HFFc6 (cell line): ENCODE measurements at regions not wholly inside any gene's neighbourhood (a gene's known extent, or its start where the extent isn't known, plus 50 kb on each side); places are given as distances from the start of the nearest gene placed in this dataset.
A peak's percentile ranks its signal among the peaks of the same experiment; 100 is the strongest.

ENCODE experiments used
- DNase-seq: peaks from one replicate; pipeline ENCODE4 v3.0.0-alpha.2; 2018
- H3K27ac Mint-ChIP-seq: 2 replicates; pipeline ENCODE4 v1.8.0; 2020; ENCODE audit warnings: mild to moderate bottlenecking, mixed read lengths
- H3K27me3 Mint-ChIP-seq: 2 replicates; pipeline ENCODE4 v1.8.0; 2021; ENCODE audit warnings: mild to moderate bottlenecking, moderate library complexity, mixed read lengths; ENCODE audit not compliant: insufficient read depth
- H3K36me3 Mint-ChIP-seq: 2 replicates; pipeline ENCODE4 v1.8.0; 2021; ENCODE audit warnings: low read depth, mixed read lengths
- H3K4me1 Mint-ChIP-seq: 2 replicates; pipeline ENCODE4 v1.8.0; 2020; ENCODE audit warnings: low read depth, mixed read lengths
- H3K4me3 Mint-ChIP-seq: 2 replicates; pipeline ENCODE4 v1.8.0; 2020; ENCODE audit warnings: mild to moderate bottlenecking, moderate library complexity, mixed read lengths
- H3K9me3 Mint-ChIP-seq: 2 replicates; pipeline ENCODE4 v1.8.0; 2020; ENCODE audit warnings: mild to moderate bottlenecking, mixed read lengths
- CTCF ChIP-seq: fragments of 200-600 bp; sonication (generic); IDR thresholded peaks from 2 replicates; pipeline ENCODE4 v1.5.0; 2021; ENCODE audit warnings: antibody characterized with exemption, mild to moderate bottlenecking

DNA sequence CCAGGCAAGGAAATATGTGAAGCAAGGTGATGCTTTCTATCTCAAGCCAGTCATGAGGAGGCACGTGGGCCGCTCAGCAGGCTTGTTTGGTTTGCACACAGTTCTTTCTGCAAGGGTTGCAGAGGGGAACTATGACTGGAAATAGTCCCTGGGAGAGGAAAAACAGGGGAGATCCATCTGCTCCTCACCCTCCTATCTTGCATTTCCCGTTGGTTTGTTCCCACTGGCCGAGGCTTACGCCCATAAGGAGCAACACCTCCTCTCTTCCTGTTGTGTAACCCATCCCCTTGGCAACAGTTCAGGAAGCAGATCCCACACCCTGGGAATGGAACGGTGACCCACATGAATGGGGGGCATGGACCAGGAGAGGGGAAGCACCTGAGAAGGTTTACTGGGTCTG is 72.1 kb upstream of the MAGI1 start:
- DNase-seq = no peak
- H3K27ac Mint-ChIP-seq = no peak overlapping the region
- H3K9me3 Mint-ChIP-seq = no peaks in the 10 kb centered on the region
- no peak overlapping the region for H3K4me3 Mint-ChIP-seq
- no peak for TF ChIP-seq CTCF
- peaks cover 44% of the 10 kb centered on the region for H3K4me1 Mint-ChIP-seq
- no peaks in the 10 kb centered on the region for H3K36me3 Mint-ChIP-seq
- peaks cover under 1% of the 10 kb centered on the region; the same call in 1 of the 2 replicates for H3K27me3 Mint-ChIP-seq

DNA sequence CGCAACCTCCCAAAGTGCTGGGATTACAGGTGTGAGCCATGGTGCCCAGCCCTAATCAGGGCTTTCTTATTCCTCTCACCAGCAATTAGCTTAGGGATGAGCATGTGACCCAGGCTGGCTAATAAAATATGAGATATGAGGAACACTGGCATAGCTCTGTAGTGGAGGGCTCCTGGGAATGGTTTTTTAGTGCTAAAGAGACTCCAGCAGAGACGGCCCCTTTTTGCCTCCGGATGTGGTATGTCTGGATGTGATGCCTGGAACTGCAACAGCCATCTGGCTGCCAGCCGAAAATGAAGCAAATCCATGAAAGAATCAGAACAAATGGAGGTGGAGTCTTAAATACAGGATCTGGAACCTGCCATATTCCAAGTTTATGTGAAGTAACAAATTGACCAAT is 69.1 kb upstream of the MAGI1 start:
- TF ChIP-seq CTCF = no peak
- H3K4me1 Mint-ChIP-seq = peaks cover 29% of the 10 kb centered on the region
- H3K27ac Mint-ChIP-seq = no peak overlapping the region
- no peaks in the 10 kb centered on the region for H3K9me3 Mint-ChIP-seq
- DNase-seq = no peak
- no peaks in the 10 kb centered on the region for H3K27me3 Mint-ChIP-seq
- no peaks in the 10 kb centered on the region for H3K36me3 Mint-ChIP-seq
- H3K4me3 Mint-ChIP-seq = no peak overlapping the region

GRCh38 chr3:66106788-66107187 is 68.1 kb upstream of the MAGI1 start:
- Mint-ChIP-seq H3K4me3 (no peak overlapping the region), H3K27ac (peak overlapping the region; percentile 45; the same call in 1 of the 2 replicates), H3K36me3 (no peaks in the 10 kb centered on the region), H3K9me3 (no peaks in the 10 kb centered on the region), H3K4me1 (peaks cover 29% of the 10 kb centered on the region), H3K27me3 (no peaks in the 10 kb centered on the region)
- DNase-seq = no peak
- TF ChIP-seq CTCF = no peak

DNA sequence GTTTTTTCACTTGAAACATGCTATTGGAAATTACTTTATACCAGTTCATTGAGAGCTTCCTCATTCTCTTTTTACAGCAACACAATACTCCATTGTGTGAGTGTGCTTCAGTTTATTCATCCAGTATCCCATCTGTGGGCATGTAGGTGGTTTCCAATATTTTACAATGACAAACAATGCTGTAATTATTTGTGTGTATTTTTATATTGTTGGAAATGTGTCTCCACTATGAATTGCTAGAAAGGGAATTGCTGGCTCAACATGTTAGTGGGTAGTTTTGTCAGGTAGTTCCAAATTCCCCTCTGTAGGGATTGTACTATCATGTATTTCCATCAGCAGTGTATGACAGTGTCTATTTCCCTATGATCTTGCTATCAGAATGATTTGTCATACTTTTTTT is 65.8 kb upstream of the MAGI1 start:
- H3K36me3 Mint-ChIP-seq = no peaks in the 10 kb centered on the region
- no peaks in the 10 kb centered on the region for H3K9me3 Mint-ChIP-seq
- H3K27me3 Mint-ChIP-seq = no peaks in the 10 kb centered on the region
- H3K4me3 Mint-ChIP-seq = no peak overlapping the region
- H3K4me1 Mint-ChIP-seq = peaks cover 39% of the 10 kb centered on the region
- no peak for DNase-seq
- no peak for TF ChIP-seq CTCF
- no peak overlapping the region for H3K27ac Mint-ChIP-seq

GRCh38 chr3:66103729-66104128 is 65.0 kb upstream of the MAGI1 start:
- no peaks in the 10 kb centered on the region for H3K27me3 Mint-ChIP-seq
- no peak for DNase-seq
- no peak overlapping the region for H3K27ac Mint-ChIP-seq
- H3K36me3 Mint-ChIP-seq = no peaks in the 10 kb centered on the region
- peaks cover 47% of the 10 kb centered on the region for H3K4me1 Mint-ChIP-seq
- TF ChIP-seq CTCF = no peak
- H3K4me3 Mint-ChIP-seq = no peak overlapping the region
- no peaks in the 10 kb centered on the region for H3K9me3 Mint-ChIP-seq

DNA sequence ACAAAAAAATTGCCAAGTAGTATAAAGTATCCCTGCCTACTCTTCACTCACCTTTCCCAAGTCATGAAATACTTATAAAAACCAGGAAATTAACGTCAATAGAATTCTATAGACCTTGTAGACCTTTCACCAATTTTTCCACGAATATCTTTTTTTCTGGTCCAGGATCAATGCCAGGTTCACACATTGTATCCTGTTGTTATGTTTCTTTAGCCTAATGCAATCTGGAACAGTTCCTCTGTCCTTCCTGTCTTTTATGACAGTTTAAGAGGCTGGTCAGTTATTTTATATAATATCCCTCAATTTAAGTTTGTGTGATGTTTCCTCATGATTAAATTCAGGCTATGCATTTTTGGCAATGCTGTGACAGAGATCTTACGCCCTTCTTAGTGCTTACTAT is 63.2 kb upstream of the MAGI1 start:
- peaks cover 49% of the 10 kb centered on the region for H3K4me1 Mint-ChIP-seq
- H3K36me3 Mint-ChIP-seq = no peaks in the 10 kb centered on the region
- DNase-seq = no peak
- no peak for TF ChIP-seq CTCF
- no peak overlapping the region for H3K27ac Mint-ChIP-seq
- no peaks in the 10 kb centered on the region for H3K9me3 Mint-ChIP-seq
- H3K27me3 Mint-ChIP-seq = no peaks in the 10 kb centered on the region
- no peak overlapping the region for H3K4me3 Mint-ChIP-seq
